Kidney (tissue), 13 donors: ENCODE measurements at regions not wholly inside any gene's neighbourhood (a gene's known extent, or its start where the extent isn't known, plus 50 kb on each side); places are given as distances from the start of the nearest gene placed in this dataset. TPM values are rescaled to one million over a fixed set of nuclear protein-coding genes. Genes with fewer than 3 reads are reported as not detected.

Experiments
- DNase-seq, 5 donors: peaks; one replicate each; pipeline ENCODE4 v3.0.0-alpha.2; 2013 to 2020
- FAIRE-seq: peaks from 2 replicates; lab custom pipeline; 2012; peaks lifted over from hg19 to GRCh38; lab: Jason Lieb, UNC
- H3K27ac ChIP-seq, 2 donors: one replicate each; pipeline ENCODE4 v1.7.0; 2013; ENCODE audit warnings: low read depth in 2 of 2, low read length in 2 of 2, inconsistent platforms in 1 of 2
- H3K27me3 ChIP-seq: one replicate; pipeline ENCODE4 v1.7.1; 2013; ENCODE audit warnings: low read length, inconsistent platforms; ENCODE audit not compliant: control insufficient read depth, insufficient read depth
- H3K36me3 ChIP-seq, 3 donors: one replicate each; pipeline versions ENCODE4 v1.7.0 to v1.7.1; 2013; ENCODE audit warnings: low read length in 3 of 3, control low read depth in 1 of 3, inconsistent platforms in 1 of 3; ENCODE audit not compliant: insufficient read depth in 3 of 3, control insufficient read depth in 2 of 3
- H3K4me1 ChIP-seq, 3 donors: one replicate each; pipeline versions ENCODE4 v1.7.0 to v1.7.1; 2013; ENCODE audit warnings: low read length in 3 of 3, inconsistent platforms in 1 of 3, low read depth in 1 of 3; ENCODE audit not compliant: control insufficient read depth in 2 of 3, insufficient read depth in 2 of 3
- H3K4me3 ChIP-seq, 3 donors: one replicate each; pipeline versions ENCODE4 v1.7.0 to v1.8.1; 2013; ENCODE audit warnings: low read length in 3 of 3, control low read depth in 1 of 3, inconsistent platforms in 1 of 3
- H3K9ac ChIP-seq, 3 donors: one replicate each; pipeline versions ENCODE4 v1.7.0 to v1.7.1; 2013; ENCODE audit warnings: low read length in 3 of 3, control low read depth in 1 of 3, inconsistent platforms in 1 of 3
- H3K9me3 ChIP-seq, 3 donors: one replicate each; pipeline versions ENCODE4 v1.7.0 to v1.7.1; 2013; ENCODE audit warnings: low read length in 3 of 3, control low read depth in 1 of 3, inconsistent platforms in 1 of 3; ENCODE audit not compliant: control insufficient read depth in 2 of 3, insufficient read depth in 1 of 3
- CTCF ChIP-seq: IDR thresholded peaks from 3 replicates; pipeline ENCODE4 v1.5.1; 2012; ENCODE audit warnings: mild to moderate bottlenecking, moderate library complexity, borderline replicate concordance; ENCODE audit not compliant: insufficient read depth; ENCODE audit errors: extremely low read depth
- intact Hi-C: fragments of 100-400 bp; cut with DNase I; formaldehyde crosslinking; loops from one replicate; pipeline ENCODE4 v1.11.1; 2022
- microRNA-seq: library from miRNA; unstranded; fragments of <30 nt; microRNA quantifications from one replicate; pipeline ENCODE4 v1.2.0, GENCODE V29; 2020
- donor health status: control.
- donor health status: control.
- donor health status: control.
- donor health status: control.
- donor health status: control.
- donor health status: DM: yes; HTN: yes; CAD: no.
- donor health status: Normal renal cell carcinoma (clear cell type).

DNA sequence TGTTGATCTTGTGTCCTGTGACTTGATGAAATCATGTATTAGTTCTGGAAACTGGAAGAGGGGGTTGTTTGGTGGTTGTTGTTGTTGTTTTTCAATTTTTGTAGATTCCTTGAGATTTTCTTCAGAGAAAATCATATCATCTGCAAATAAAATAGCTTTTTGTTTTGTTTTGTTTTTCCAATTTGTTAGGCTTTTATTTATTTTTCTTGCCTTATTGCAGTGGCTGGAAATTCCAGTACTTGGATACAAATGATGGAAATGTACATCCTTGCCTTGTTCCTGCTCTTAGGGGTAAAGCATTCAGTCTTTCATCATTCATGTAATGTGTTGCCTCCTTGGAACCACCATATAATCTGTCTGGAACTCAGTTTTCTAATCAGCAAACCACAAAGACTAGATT lies 50.3 kb upstream of the TRIB2 start:
- intact Hi-C loops, result no loop called here
- Histone ChIP-seq H3K27me3 (no peaks in the 10 kb centered on the region), H3K9me3 (peaks cover 0 to 4% (median 0%) of the 10 kb centered on the region in 3 donors), H3K4me3 (no peak overlapping the region), H3K27ac (no peak overlapping the region), H3K4me1 (peaks cover 0 to 5% (median 0%) of the 10 kb centered on the region in 3 donors), H3K36me3 (no peaks in the 10 kb centered on the region), H3K9ac (no peak overlapping the region)
- FAIRE-seq (no peak), DNase-seq (no peak)
- TF ChIP-seq CTCF, result no peak

Small RNA genes lying in the stretch of these regions (microRNA-seq; reads per million reads assigned to microRNA genes)
- gene MIR3681, result not detected
